Testis (tissue), 2 donors: ENCODE measurements at regions not wholly inside any gene's neighbourhood (a gene's known extent, or its start where the extent isn't known, plus 50 kb on each side); places are given as distances from the start of the nearest gene placed in this dataset.

Experiments used
- POLR2A ChIP-seq: fragments of 450-650 bp; IDR thresholded peaks from one replicate; pipeline ENCODE4 v1.6.1; 2017; ENCODE audit warnings: antibody characterized with exemption, mild to moderate bottlenecking, moderate library complexity
- TF ChIP-seq, protein P1 (sequence below), 3 experiments: fragments of 450-650 bp in 2 of 3; fragments of 200-600 bp in 1 of 3; sonication (generic) in 1 of 3; IDR thresholded peaks; one replicate each; pipeline ENCODE4 v1.5.1; 2016 to 2019; ENCODE audit warnings: antibody characterized with exemption in 3 of 3, mild to moderate bottlenecking in 2 of 3, moderate library complexity in 1 of 3

DNA sequence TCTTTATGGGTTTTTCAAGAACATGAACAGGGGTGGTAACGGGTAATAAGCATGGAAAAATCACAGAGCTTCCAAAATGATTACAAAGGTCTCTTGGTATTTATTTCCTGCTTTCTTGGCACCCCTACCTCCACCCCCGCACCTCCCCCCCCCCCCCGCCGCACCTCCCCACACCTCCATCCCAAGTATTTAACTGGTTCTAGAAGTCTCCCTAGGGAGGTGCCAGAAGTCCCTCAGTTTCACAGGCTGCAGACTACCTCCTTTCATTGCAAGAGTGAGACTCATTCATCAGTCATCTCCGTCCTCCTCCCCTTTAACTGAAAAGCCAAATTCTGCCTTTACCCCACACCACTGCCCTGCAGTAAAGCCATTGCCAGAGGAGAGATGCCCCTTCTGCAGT lies 169.4 kb downstream of the ALDH1A2 start:
- TF ChIP-seq, protein P1, sequence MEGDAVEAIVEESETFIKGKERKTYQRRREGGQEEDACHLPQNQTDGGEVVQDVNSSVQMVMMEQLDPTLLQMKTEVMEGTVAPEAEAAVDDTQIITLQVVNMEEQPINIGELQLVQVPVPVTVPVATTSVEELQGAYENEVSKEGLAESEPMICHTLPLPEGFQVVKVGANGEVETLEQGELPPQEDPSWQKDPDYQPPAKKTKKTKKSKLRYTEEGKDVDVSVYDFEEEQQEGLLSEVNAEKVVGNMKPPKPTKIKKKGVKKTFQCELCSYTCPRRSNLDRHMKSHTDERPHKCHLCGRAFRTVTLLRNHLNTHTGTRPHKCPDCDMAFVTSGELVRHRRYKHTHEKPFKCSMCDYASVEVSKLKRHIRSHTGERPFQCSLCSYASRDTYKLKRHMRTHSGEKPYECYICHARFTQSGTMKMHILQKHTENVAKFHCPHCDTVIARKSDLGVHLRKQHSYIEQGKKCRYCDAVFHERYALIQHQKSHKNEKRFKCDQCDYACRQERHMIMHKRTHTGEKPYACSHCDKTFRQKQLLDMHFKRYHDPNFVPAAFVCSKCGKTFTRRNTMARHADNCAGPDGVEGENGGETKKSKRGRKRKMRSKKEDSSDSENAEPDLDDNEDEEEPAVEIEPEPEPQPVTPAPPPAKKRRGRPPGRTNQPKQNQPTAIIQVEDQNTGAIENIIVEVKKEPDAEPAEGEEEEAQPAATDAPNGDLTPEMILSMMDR (IDR thresholded peaks at IDR 0.05): no peak
- TF ChIP-seq POLR2A: no peak
